ENCODE measurements at regions not wholly inside any gene's neighbourhood (a gene's known extent, or its start where the extent isn't known, plus 50 kb on each side); places are given as distances from the start of the nearest gene placed in this dataset.

- TF ChIP-seq CTCF (IDR thresholded peaks at IDR 0.05) = no peak
- Histone ChIP-seq H3K36me3 (no peaks in the 10 kb centered on the region), H3K4me3 (no peak overlapping the region), H3K4me1 (peaks cover 5 to 26% (median 13%) of the 10 kb centered on the region in 9 donors), H3K27me3 (peaks cover 0 to 12% (median 0%) of the 10 kb centered on the region in 7 donors), H3K27ac (no peak overlapping the region), H3K9me3 (no peaks in the 10 kb centered on the region)
- ATAC-seq (no peak), DNase-seq (no peak)
- intact Hi-C loops (cut with DNase I) = no loop called here
- 87 to 89% methylated on average over 1 of the region's 1 CpG for WGBS, 2 donors
These were observed 318.9 kb upstream of the ZMIZ1 start for GRCh38 chr10:78749898-78750297.

- Histone ChIP-seq H3K27me3 (peaks cover 0 to 12% (median 0%) of the 10 kb centered on the region in 7 donors), H3K9me3 (no peaks in the 10 kb centered on the region), H3K27ac (no peak overlapping the region), H3K4me3 (no peak overlapping the region), H3K4me1 (peaks cover under 1 to 21% (median 8%) of the 10 kb centered on the region in 9 donors), H3K36me3 (no peaks in the 10 kb centered on the region)
- TF ChIP-seq CTCF (IDR thresholded peaks at IDR 0.05) = no peak
- ATAC-seq (no peak), DNase-seq (no peak)
- intact Hi-C loops (cut with DNase I) = no loop called here
- 75 to 76% methylated on average over 5 of the region's 5 CpGs for WGBS, 2 donors
These were observed 318.3 kb upstream of the ZMIZ1 start for GRCh38 chr10:78750418-78750817.

- peaks cover 0 to 12% (median 0%) of the 10 kb centered on the region in 7 donors for H3K27me3 ChIP-seq
- TF ChIP-seq CTCF (IDR thresholded peaks at IDR 0.05) = no peak
- no peak overlapping the region for H3K27ac ChIP-seq
- ATAC-seq (no peak), DNase-seq (no peak)
- H3K4me1 ChIP-seq = peaks cover 2 to 13% (median 5%) of the 10 kb centered on the region in 9 donors
- WGBS, 2 donors = 91 to 94% methylated on average over 9 of the region's 9 CpGs
- H3K4me3 ChIP-seq = no peak overlapping the region
- intact Hi-C loops (cut with DNase I) = no loop called here
- no peaks in the 10 kb centered on the region for H3K9me3 ChIP-seq
- no peaks in the 10 kb centered on the region for H3K36me3 ChIP-seq
These were observed 317.1 kb upstream of the ZMIZ1 start for GRCh38 chr10:78751716-78752115.

- ATAC-seq (no peak), DNase-seq (no peak)
- WGBS, 2 donors = 74 to 84% methylated on average over 3 of the region's 3 CpGs
- peaks cover 4 to 18% (median 10%) of the 10 kb centered on the region in 9 donors for H3K4me1 ChIP-seq
- intact Hi-C loops (cut with DNase I) = no loop called here
- peaks cover 0 to 12% (median 0%) of the 10 kb centered on the region in 7 donors for H3K27me3 ChIP-seq
- TF ChIP-seq CTCF (IDR thresholded peaks at IDR 0.05) = no peak
- no peak overlapping the region for H3K4me3 ChIP-seq
- H3K9me3 ChIP-seq = no peaks in the 10 kb centered on the region
- no peak overlapping the region for H3K27ac ChIP-seq
- no peaks in the 10 kb centered on the region for H3K36me3 ChIP-seq
These were observed 316.5 kb upstream of the ZMIZ1 start for GRCh38 chr10:78752221-78752620.
